GM10266 (cell line): ENCODE measurements at regions not wholly inside any gene's neighbourhood (a gene's known extent, or its start where the extent isn't known, plus 50 kb on each side); places are given as distances from the start of the nearest gene placed in this dataset.

Experiments used
- DNase-seq: peaks from one replicate; pipeline ENCODE4 v3.0.0; 2012; ENCODE audit errors: extremely low spot score
- TF ChIP-seq, protein P1 (sequence below): IDR thresholded peaks from 2 replicates; pipeline ENCODE4 v1.5.1; 2012; ENCODE audit warnings: mild to moderate bottlenecking, low read depth; ENCODE audit not compliant: control insufficient read depth, insufficient read depth; ENCODE audit errors: missing control alignments

DNA sequence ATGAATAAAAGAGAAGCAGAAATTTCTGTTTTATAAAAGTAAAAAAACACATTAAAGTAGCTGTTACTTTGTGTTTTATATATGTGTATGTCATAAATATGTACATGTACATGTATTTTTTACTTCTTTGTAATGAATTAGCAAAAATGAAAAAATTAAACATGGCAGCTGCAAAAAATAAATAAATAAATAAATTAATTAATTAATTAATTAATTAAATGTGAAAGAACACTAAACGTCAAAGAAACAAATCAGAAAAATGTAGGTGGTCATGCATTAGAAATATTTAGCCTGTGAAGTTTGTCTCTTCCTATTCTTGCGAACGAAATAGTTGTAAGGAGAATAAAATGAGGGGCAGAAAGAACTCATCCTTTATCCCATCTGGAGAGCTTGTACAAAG, 357.0 kb downstream of the ZIC4 start:
- TF ChIP-seq, protein P1, sequence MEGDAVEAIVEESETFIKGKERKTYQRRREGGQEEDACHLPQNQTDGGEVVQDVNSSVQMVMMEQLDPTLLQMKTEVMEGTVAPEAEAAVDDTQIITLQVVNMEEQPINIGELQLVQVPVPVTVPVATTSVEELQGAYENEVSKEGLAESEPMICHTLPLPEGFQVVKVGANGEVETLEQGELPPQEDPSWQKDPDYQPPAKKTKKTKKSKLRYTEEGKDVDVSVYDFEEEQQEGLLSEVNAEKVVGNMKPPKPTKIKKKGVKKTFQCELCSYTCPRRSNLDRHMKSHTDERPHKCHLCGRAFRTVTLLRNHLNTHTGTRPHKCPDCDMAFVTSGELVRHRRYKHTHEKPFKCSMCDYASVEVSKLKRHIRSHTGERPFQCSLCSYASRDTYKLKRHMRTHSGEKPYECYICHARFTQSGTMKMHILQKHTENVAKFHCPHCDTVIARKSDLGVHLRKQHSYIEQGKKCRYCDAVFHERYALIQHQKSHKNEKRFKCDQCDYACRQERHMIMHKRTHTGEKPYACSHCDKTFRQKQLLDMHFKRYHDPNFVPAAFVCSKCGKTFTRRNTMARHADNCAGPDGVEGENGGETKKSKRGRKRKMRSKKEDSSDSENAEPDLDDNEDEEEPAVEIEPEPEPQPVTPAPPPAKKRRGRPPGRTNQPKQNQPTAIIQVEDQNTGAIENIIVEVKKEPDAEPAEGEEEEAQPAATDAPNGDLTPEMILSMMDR: no peak
- no peak for DNase-seq

DNA sequence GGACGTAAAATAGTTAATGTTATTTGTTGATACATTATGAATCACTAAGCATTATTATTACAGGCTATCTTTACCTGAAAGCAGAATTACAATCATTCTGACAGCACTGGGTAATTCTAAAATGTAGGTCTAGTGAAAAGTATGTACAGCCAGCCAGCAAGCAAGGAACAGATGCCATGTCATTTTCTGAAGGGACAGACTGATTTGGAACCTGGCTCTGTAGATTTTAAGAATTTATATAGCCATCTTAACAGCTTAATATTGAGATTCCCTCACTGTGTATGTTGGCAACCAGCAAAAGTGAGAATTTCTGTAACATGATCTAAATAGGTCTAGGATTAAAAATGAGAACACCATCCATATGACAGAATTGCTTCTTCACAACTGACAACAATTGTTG, 359.4 kb downstream of the ZIC4 start:
- no peak for DNase-seq
- TF ChIP-seq, protein P1: no peak

DNA sequence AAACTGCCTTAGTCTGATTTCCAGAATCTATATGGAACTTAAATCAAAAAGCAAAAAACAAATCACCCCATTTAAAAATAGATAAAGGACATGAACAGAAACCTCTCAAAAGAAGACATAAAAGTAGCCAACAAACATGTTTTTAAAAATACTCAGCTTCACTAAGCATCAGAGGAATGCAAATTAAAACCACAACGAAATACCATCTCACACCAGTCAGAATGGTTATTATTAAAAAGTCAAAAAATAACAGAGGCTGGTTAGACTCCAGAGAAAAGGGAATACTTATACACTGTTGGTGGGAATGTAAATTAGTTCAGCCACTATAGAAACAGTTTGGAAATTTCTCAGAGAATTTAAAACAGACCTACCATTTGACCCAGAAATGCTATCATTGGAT, 367.9 kb downstream of the ZIC4 start:
- DNase-seq: no peak
- TF ChIP-seq, protein P1: no peak

DNA sequence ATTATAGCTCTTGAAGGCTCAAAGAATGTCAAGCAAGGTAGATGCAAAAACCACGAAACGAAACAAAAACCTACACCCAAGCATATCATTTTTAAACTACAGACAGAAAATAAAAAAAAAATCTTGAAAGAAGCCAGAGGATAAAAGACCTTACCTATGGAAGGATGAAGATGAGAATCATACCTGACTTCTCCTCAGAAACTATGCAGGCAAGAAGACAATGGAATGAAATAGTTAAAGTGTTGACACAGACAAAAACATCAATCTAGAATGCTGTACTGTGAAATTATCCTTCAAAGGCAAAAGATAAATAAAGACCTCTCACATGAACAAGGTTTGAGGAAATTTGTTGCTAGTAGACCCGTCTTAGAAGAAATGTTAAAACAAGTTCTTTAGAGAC, 372.0 kb downstream of the ZIC4 start:
- DNase-seq: no peak
- TF ChIP-seq, protein P1: no peak

DNA sequence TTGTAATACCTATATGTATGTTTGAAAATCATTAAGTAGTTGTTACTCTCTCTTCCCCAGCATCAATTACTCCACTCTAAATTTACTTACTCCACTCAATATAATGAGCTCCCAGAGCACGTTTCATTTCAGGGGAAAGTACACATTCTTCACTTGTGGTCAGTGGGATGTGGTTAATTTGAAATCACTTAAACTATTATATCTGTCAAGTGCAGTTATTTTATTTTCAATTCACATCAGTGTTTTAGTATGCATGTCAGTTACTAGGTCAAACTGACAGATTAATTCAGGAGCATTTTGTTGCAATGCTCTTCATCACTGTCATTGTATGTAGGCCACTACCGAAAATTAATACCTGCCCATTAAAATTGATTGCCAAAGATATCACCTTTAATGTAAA, 376.1 kb downstream of the ZIC4 start:
- TF ChIP-seq, protein P1: no peak
- DNase-seq: no peak

DNA sequence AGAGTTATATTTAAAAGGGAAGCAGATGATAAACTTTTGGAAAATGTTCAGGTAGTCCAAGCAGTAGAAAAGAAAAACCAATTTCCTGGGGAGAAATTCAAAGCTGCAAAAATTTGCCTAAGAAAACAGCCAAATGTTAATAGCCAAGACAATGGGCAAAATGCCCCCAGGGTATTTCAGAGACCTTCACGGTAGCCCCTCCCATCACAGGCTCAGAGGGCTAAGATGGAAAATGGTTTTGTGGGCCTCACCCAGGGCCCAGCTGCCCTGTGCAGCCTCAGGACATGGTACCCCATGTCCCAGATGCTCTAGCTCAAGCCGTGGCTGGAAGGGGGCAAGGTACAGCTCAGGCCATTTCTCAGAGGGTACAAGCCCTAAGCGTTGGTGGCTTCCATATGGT, 391.0 kb downstream of the ZIC4 start:
- TF ChIP-seq, protein P1: no peak
- DNase-seq: no peak

DNA sequence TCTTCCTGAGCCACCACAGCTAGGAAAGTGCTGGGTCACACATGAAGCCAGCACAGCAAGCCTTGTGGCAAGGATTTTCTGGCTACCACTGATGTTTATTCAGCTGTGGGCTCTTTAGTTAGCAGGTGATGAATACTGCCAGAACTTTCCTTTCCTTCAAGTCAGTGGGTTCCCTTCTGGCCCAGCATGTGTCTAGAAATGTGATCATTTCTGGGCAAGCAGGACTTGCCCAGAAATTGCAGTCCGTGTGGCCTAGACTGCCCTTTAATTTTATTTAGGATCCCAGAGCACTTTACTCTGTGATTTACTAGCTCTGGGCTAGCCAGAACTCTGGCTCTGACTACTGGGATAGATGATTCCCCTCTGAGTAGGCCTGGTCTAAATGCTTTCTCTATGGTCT, 397.5 kb downstream of the ZIC4 start:
- no peak for DNase-seq

More for the DNA sequence above, 397.5 kb downstream of the ZIC4 start:
- TF ChIP-seq, protein P1: no peak
